IMR-90 (cell line): ENCODE measurements at regions not wholly inside any gene's neighbourhood (a gene's known extent, or its start where the extent isn't known, plus 50 kb on each side); places are given as distances from the start of the nearest gene placed in this dataset.

Source experiments
- BHLHE40 ChIP-seq: fragments of 150-350 bp; IDR thresholded peaks from 2 replicates; pipeline ENCODE4 v1.6.1; 2016; ENCODE audit warnings: mild to moderate bottlenecking, low read depth, low read length
- MAFK ChIP-seq: IDR thresholded peaks from 2 replicates; pipeline ENCODE4 v1.6.1; 2012; ENCODE audit warnings: low read depth, low read length, improper control_type of control experiment
- POLR2A ChIP-seq: IDR thresholded peaks from 2 replicates; pipeline ENCODE4 v1.6.1; 2012; ENCODE audit warnings: mild to moderate bottlenecking, low read depth, low read length
- TF ChIP-seq, protein P1 (sequence below): conservative IDR thresholded peaks from 2 replicates; pipeline ENCODE4 v1.5.1; 2012; ENCODE audit warnings: mild to moderate bottlenecking, low read depth, low read length, improper control_type of control experiment

DNA sequence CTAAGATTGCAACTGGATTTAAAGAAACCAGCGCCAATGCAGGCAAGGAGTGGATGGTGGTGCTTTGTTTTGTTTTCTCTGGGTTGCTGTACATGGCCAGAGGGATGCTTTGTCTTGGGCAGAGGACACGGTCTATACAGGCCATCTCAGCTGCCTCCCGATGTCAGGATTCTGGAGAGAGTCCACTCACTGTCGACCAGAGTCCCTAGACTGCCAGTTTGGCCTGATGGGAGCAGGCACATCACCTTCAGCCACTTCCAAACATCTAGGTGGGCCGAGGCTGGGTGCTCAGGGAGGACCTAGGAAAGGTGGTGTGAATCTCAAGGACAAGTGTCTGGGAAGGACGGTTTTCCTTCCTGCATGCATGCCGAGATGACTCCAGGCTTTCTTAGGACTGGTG, 152.1 kb downstream of the BUB3 start:
- no peak for TF ChIP-seq MAFK
- TF ChIP-seq, protein P1, sequence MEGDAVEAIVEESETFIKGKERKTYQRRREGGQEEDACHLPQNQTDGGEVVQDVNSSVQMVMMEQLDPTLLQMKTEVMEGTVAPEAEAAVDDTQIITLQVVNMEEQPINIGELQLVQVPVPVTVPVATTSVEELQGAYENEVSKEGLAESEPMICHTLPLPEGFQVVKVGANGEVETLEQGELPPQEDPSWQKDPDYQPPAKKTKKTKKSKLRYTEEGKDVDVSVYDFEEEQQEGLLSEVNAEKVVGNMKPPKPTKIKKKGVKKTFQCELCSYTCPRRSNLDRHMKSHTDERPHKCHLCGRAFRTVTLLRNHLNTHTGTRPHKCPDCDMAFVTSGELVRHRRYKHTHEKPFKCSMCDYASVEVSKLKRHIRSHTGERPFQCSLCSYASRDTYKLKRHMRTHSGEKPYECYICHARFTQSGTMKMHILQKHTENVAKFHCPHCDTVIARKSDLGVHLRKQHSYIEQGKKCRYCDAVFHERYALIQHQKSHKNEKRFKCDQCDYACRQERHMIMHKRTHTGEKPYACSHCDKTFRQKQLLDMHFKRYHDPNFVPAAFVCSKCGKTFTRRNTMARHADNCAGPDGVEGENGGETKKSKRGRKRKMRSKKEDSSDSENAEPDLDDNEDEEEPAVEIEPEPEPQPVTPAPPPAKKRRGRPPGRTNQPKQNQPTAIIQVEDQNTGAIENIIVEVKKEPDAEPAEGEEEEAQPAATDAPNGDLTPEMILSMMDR: no peak
- TF ChIP-seq POLR2A: no peak
- no peak for TF ChIP-seq BHLHE40
